ENCODE measurements at regions not wholly inside any gene's neighbourhood (a gene's known extent, or its start where the extent isn't known, plus 50 kb on each side); places are given as distances from the start of the nearest gene placed in this dataset.

DNA sequence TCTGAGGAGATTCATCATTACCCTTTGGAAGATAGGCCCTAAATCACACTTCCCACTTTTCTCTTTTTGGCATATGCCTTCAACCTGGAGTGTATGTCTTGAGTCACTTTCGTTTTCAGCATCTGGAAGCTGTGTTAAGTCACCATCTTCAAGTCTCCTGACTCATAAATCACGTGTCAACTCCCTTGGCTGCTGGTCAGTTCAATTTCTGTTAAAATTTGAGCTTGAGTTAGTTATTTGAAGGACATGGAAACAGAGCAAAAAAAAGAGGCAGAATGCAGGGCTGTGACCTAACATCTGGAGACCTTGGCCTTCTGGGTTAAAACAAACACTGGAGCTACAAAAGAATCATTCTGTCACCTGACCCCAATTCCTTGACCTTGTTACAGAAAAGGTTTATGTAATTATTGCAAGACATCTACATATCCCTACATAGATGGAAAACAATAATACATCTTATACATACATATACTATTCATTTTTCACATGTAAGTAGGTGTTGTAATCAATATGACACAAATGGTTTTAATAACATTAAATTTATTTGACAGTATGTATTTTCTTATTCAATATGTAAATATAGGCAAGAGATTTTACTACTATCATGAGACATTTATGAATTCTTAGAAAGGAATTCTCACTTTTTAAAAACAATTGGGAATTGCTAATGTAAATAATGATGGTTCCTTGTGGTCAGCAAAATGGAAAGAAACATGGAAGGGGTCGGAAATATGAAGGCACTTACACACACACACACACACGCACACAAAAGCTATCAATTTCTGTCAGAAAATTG lies 169.7 kb upstream of the PHYHIPL start:
- TF ChIP-seq, protein P1, sequence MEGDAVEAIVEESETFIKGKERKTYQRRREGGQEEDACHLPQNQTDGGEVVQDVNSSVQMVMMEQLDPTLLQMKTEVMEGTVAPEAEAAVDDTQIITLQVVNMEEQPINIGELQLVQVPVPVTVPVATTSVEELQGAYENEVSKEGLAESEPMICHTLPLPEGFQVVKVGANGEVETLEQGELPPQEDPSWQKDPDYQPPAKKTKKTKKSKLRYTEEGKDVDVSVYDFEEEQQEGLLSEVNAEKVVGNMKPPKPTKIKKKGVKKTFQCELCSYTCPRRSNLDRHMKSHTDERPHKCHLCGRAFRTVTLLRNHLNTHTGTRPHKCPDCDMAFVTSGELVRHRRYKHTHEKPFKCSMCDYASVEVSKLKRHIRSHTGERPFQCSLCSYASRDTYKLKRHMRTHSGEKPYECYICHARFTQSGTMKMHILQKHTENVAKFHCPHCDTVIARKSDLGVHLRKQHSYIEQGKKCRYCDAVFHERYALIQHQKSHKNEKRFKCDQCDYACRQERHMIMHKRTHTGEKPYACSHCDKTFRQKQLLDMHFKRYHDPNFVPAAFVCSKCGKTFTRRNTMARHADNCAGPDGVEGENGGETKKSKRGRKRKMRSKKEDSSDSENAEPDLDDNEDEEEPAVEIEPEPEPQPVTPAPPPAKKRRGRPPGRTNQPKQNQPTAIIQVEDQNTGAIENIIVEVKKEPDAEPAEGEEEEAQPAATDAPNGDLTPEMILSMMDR (IDR thresholded peaks at IDR 0.05) = no peak
- TF ChIP-seq POLR2A (IDR thresholded peaks at IDR 0.05) = no peak

All from heart left ventricle (tissue), 13 donors.